ENCODE measurements at regions not wholly inside any gene's neighbourhood (a gene's known extent, or its start where the extent isn't known, plus 50 kb on each side); places are given as distances from the start of the nearest gene placed in this dataset.

- TF ChIP-seq POLR2A (IDR thresholded peaks at IDR 0.05; ENCODE audit: low read depth, low read length), result no peak
- no peak for TF ChIP-seq TAF1 (IDR thresholded peaks at IDR 0.05; ENCODE audit: borderline replicate concordance, low read depth, low read length)
These were observed 363.6 kb downstream of the ZNF521 start for GRCh38 chr18:24988253-24988840.
